Gastrocnemius medialis (tissue), 4 donors: ENCODE measurements at regions not wholly inside any gene's neighbourhood (a gene's known extent, or its start where the extent isn't known, plus 50 kb on each side); places are given as distances from the start of the nearest gene placed in this dataset.

Experiments
- ATAC-seq, 2 donors: fragments of 150-250 bp; one replicate each; pipeline ENCODE4 v1.9.1; 2016
- DNase-seq, 2 donors: peaks; one replicate each; pipeline ENCODE4 v3.0.0-alpha.2; 2019
- H3K27ac ChIP-seq, 4 donors: fragments of 200-600 bp; sonication (generic); 1 replicate in 1 of 4; 2 replicates in 3 of 4; pipeline ENCODE4 v1.5.1; 2016 to 2018; ENCODE audit warnings: mild to moderate bottlenecking in 2 of 4, moderate library complexity in 1 of 4
- H3K27me3 ChIP-seq, 3 donors: fragments of 200-600 bp; sonication (generic) in 2 of 3; 1 replicate in 1 of 3; 2 replicates in 2 of 3; pipeline versions ENCODE4 v1.5.1 to v1.6.0; 2016 to 2019; ENCODE audit warnings: mild to moderate bottlenecking in 1 of 3, moderate library complexity in 1 of 3
- H3K36me3 ChIP-seq, 2 donors: fragments of 200-600 bp; sonication (generic) in 1 of 2; one replicate each; pipeline ENCODE4 v1.5.1; 2017 to 2018
- H3K4me1 ChIP-seq, 2 donors: fragments of 200-600 bp; sonication (generic) in 1 of 2; one replicate each; pipeline ENCODE4 v1.5.1; 2016 to 2017; ENCODE audit warnings: mild to moderate bottlenecking in 2 of 2
- H3K4me3 ChIP-seq, 4 donors: fragments of 200-600 bp; sonication (generic) in 3 of 4; 1 replicate in 1 of 4; 2 replicates in 3 of 4; pipeline ENCODE4 v1.5.1; 2016 to 2019; ENCODE audit warnings: mild to moderate bottlenecking in 2 of 4
- H3K9me3 ChIP-seq, 3 donors: fragments of 200-600 bp; sonication (generic) in 2 of 3; 1 replicate in 1 of 3; 2 replicates in 2 of 3; pipeline ENCODE4 v1.5.1; 2016 to 2019
- CTCF ChIP-seq, 5 experiments: fragments of 450-650 bp in 3 of 5; fragments of 200-600 bp in 2 of 5; sonication (generic) in 2 of 5; IDR thresholded peaks in 4 of 5; conservative IDR thresholded peaks in 1 of 5; 1 replicate in 4 of 5; 2 replicates in 1 of 5; pipeline ENCODE4 v1.5.1; 2016 to 2019; ENCODE audit warnings: antibody characterized with exemption in 5 of 5, mild to moderate bottlenecking in 3 of 5, moderate library complexity in 3 of 5
- POLR2A ChIP-seq, 2 donors: fragments of 450-650 bp; IDR thresholded peaks; one replicate each; pipeline ENCODE4 v1.6.1; 2017; ENCODE audit warnings: antibody characterized with exemption in 2 of 2, mild to moderate bottlenecking in 2 of 2, moderate library complexity in 2 of 2
- in situ Hi-C, 4 donors: fragments of 200-750 bp; cut with MboI; loops; one replicate each; pipeline versions ENCODE4 v1.15.0 to v1.8.0; 2017; ENCODE audit warnings: low sequenced_read_pairs in 4 of 4
- intact Hi-C: fragments of 100-400 bp; cut with DNase I; formaldehyde crosslinking; loops from one replicate; pipeline ENCODE4 v1.15.1; 2023; ENCODE audit warnings: low total_unique reads

DNA sequence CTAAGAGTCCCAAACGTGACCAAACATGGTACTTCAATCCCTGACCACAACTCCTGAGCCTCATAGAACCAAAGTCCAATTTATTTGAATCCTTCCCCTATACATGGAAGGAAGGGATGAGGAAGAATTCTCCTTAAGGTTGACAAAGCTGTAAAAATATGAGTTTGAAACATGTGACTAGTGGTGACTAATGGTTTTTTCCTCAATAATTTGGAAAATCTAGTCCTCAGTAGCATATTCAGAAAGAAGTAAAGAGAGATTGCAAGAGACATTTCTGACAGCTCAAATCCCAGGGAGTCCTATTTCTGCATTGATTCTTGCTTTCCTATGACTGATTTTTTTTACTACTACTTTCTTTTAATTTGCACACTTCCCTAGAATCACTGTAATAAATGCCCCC lies 443.7 kb downstream of the FRK start:
- H3K36me3 ChIP-seq = no peaks in the 10 kb centered on the region
- no peaks in the 10 kb centered on the region for H3K27me3 ChIP-seq
- no peak overlapping the region for H3K27ac ChIP-seq
- intact Hi-C loops (no loop called here), in situ Hi-C loops (no loop called here)
- ATAC-seq (no peak), DNase-seq (no peak)
- H3K4me3 ChIP-seq = no peak overlapping the region
- no peaks in the 10 kb centered on the region for H3K4me1 ChIP-seq
- TF ChIP-seq CTCF (IDR thresholded peaks at IDR 0.05 in 4 of 5, conservative IDR thresholded peaks at IDR 0.05 in 1 of 5) = no peak
- TF ChIP-seq POLR2A (IDR thresholded peaks at IDR 0.05) = no peak
- H3K9me3 ChIP-seq = no peaks in the 10 kb centered on the region

DNA sequence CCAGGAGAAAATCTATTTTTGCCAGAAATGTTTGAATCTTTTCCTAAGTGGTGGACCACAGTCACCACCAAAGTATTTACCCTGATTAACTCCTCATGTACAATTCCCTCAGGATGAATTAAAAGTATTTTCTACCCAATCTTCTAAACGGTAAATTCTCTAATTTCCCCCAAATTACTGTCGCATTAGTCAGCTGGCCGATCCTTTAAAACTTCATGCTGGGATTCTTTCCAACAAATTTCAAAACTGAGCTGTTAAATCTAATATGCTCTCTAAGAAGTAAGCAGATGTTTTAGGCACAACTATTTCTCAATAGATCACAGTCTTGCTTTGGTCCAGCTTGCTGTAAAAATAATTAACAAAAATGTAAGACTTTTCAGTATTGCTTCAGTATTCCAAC lies 447.2 kb downstream of the FRK start:
- Histone ChIP-seq H3K27ac (no peak overlapping the region), H3K36me3 (no peaks in the 10 kb centered on the region), H3K27me3 (no peaks in the 10 kb centered on the region), H3K4me1 (no peaks in the 10 kb centered on the region), H3K4me3 (no peak overlapping the region), H3K9me3 (no peaks in the 10 kb centered on the region)
- TF ChIP-seq POLR2A (IDR thresholded peaks at IDR 0.05) (no peak), CTCF (IDR thresholded peaks at IDR 0.05 in 4 of 5, conservative IDR thresholded peaks at IDR 0.05 in 1 of 5) (no peak)
- ATAC-seq (peak in 1 of 2 donors; percentile 39), DNase-seq (no peak)
- in situ Hi-C loops (no loop called here), intact Hi-C loops (no loop called here)

- TF ChIP-seq POLR2A (IDR thresholded peaks at IDR 0.05) = no peak
- no peak for TF ChIP-seq CTCF (IDR thresholded peaks at IDR 0.05 in 4 of 5, conservative IDR thresholded peaks at IDR 0.05 in 1 of 5)
- H3K4me1 ChIP-seq = no peaks in the 10 kb centered on the region
- no peaks in the 10 kb centered on the region for H3K27me3 ChIP-seq
- DNase-seq (no peak), ATAC-seq (no peak)
- no peak overlapping the region for H3K27ac ChIP-seq
- intact Hi-C loops (no loop called here), in situ Hi-C loops (no loop called here)
- no peaks in the 10 kb centered on the region for H3K9me3 ChIP-seq
- H3K36me3 ChIP-seq = no peaks in the 10 kb centered on the region
- H3K4me3 ChIP-seq = no peak overlapping the region
These were observed 447.8 kb downstream of the FRK start for GRCh38 chr6:115612796-115613479.

DNA sequence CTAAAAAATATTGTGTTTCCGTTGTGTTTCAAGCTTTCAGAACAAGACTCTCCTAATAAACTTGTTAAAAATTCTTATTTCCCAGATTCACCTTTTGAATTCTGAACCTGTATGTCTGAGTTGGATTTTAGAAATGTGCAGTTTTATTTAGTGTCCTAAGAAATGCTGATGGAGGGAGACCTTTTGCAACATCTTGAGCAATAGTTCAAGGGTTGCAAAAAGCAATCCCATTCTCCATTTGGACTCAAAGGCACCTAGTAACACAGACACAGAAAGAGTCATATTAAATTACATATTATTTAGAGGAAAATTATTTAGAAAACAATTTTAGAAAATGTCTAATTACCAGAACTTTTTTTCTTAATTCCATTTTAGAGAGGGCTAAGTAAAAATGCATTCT lies 448.5 kb downstream of the FRK start:
- no peaks in the 10 kb centered on the region for H3K9me3 ChIP-seq
- no peaks in the 10 kb centered on the region for H3K27me3 ChIP-seq
- in situ Hi-C loops (no loop called here), intact Hi-C loops (no loop called here)
- H3K27ac ChIP-seq = no peak overlapping the region
- no peak for TF ChIP-seq CTCF (IDR thresholded peaks at IDR 0.05 in 4 of 5, conservative IDR thresholded peaks at IDR 0.05 in 1 of 5)
- TF ChIP-seq POLR2A (IDR thresholded peaks at IDR 0.05) = no peak
- ATAC-seq (no peak), DNase-seq (no peak)
- no peak overlapping the region for H3K4me3 ChIP-seq
- H3K4me1 ChIP-seq = no peaks in the 10 kb centered on the region
- H3K36me3 ChIP-seq = no peaks in the 10 kb centered on the region

DNA sequence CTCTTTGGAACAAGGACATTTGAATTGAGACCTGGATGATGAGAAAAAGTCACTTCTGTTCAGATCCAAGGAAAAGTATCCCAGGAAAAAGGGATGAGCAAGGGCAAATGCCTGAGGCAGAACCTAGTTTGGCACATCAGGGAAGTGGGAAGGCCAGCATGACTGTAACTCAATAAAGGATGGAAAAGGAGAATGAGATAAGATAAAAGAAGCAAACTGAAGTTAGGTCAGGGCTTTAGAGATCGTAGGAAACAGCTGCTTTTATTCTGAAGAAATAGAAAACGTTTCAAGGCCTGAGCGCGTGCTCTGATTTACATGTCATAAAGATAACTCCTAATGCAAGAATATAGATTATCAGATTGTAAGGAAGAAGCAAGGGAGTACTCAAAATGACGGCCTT lies 450.0 kb downstream of the FRK start:
- Histone ChIP-seq H3K27me3 (no peaks in the 10 kb centered on the region), H3K36me3 (no peaks in the 10 kb centered on the region), H3K27ac (no peak overlapping the region), H3K9me3 (no peaks in the 10 kb centered on the region), H3K4me3 (no peak overlapping the region), H3K4me1 (no peaks in the 10 kb centered on the region)
- intact Hi-C loops (no loop called here), in situ Hi-C loops (no loop called here)
- no peak for TF ChIP-seq CTCF (IDR thresholded peaks at IDR 0.05 in 4 of 5, conservative IDR thresholded peaks at IDR 0.05 in 1 of 5)
- TF ChIP-seq POLR2A (IDR thresholded peaks at IDR 0.05) = no peak
- ATAC-seq = no peak
- DNase-seq = no peak
